BJ (cell line): ENCODE measurements at regions not wholly inside any gene's neighbourhood (a gene's known extent, or its start where the extent isn't known, plus 50 kb on each side); places are given as distances from the start of the nearest gene placed in this dataset.
"Not testable (repeated sequence)": the region's sequence is repeated elsewhere in the genome, so short reads cannot be mapped to it uniquely, and the experiment has no call there.

Experiments
- CTCF ChIA-PET: fragments of 350-600 bp; formaldehyde crosslinking; extraction: SDS; loops from one replicate; lab custom pipeline; 2021; ENCODE audit warnings: antibody characterized with exemption, inconsistent platforms; lab: Yijun Ruan, JAX
- POLR2A ChIA-PET: fragments of 300-600 bp; sonication (Branson Sonifier 250); formaldehyde crosslinking; extraction: SDS; loops from one replicate; lab custom pipeline; 2021; ENCODE audit warnings: antibody characterized with exemption; lab: Charles Lee
- DNase-seq: peaks from one replicate; pipeline ENCODE4 v3.0.0-alpha.2; 2011; ENCODE audit warnings: low read depth
- H3K27me3 ChIP-seq: 2 replicates; pipeline ENCODE4 v1.6.0; 2011; ENCODE audit warnings: low read length; ENCODE audit not compliant: control insufficient read depth, insufficient read depth
- H3K36me3 ChIP-seq: 2 replicates; pipeline ENCODE4 v1.5.1; 2011; ENCODE audit warnings: low read length; ENCODE audit not compliant: control insufficient read depth, insufficient read depth
- H3K4me3 ChIP-seq: 2 replicates; pipeline ENCODE4 v1.5.1; 2011; ENCODE audit warnings: low read depth, mild to moderate bottlenecking, control low read depth, low read length
- CTCF ChIP-seq: IDR thresholded peaks from 2 replicates; pipeline ENCODE4 v1.5.1; 2011; ENCODE audit warnings: low read depth, mild to moderate bottlenecking, control low read depth, inconsistent platforms, low read length, moderate library complexity; ENCODE audit not compliant: insufficient read depth

GRCh38 chr12:31801872-31802271 is 73.1 kb upstream of the AMN1 start:
- POLR2A ChIA-PET: no interaction called here
- Histone ChIP-seq H3K36me3 (no peaks in the 10 kb centered on the region), H3K4me3 (no peak overlapping the region), H3K27me3 (no peaks in the 10 kb centered on the region)
- no peak for TF ChIP-seq CTCF
- CTCF ChIA-PET: no interaction called here
- DNase-seq: no peak

- CTCF ChIA-PET: no interaction called here
- no peaks in the 10 kb centered on the region for H3K36me3 ChIP-seq
- no peak for TF ChIP-seq CTCF
- H3K27me3 ChIP-seq: no peaks in the 10 kb centered on the region
- no peak for DNase-seq
- POLR2A ChIA-PET: no interaction called here
- no peak overlapping the region for H3K4me3 ChIP-seq
Measured at GRCh38 chr12:31797230-31797872, 68.5 kb upstream of the AMN1 start.

GRCh38 chr12:31796270-31796951 is 67.6 kb upstream of the AMN1 start:
- no peak for TF ChIP-seq CTCF
- Histone ChIP-seq H3K27me3 (no peaks in the 10 kb centered on the region), H3K36me3 (no peaks in the 10 kb centered on the region), H3K4me3 (no peak overlapping the region)
- no peak for DNase-seq
- POLR2A ChIA-PET: no interaction called here
- CTCF ChIA-PET: no interaction called here

- TF ChIP-seq CTCF: no peak
- ChIA-PET POLR2A (no interaction called here), CTCF (interaction anchor here (0.6 kb wide), 1 partner anchor 523 kb away, joined by 3 read pairs; no protein-coding TSS in a partner anchor)
- no peaks in the 10 kb centered on the region for H3K27me3 ChIP-seq
- no peaks in the 10 kb centered on the region for H3K36me3 ChIP-seq
- no peak overlapping the region for H3K4me3 ChIP-seq
- no peak for DNase-seq
Measured at GRCh38 chr12:31794745-31795144, 65.9 kb upstream of the AMN1 start.

GRCh38 chr12:31791265-31791664 is 62.4 kb upstream of the AMN1 start:
- H3K4me3 ChIP-seq, H3K27me3 ChIP-seq, POLR2A ChIA-PET, H3K36me3 ChIP-seq, DNase-seq: not testable (repeated sequence)
- CTCF ChIA-PET: interaction anchor here (0.6 kb wide), 1 partner anchor 201 kb away, joined by 3 read pairs; no protein-coding TSS in a partner anchor
